HG03442 (cell line): ENCODE measurements at regions not wholly inside any gene's neighbourhood (a gene's known extent, or its start where the extent isn't known, plus 50 kb on each side); places are given as distances from the start of the nearest gene placed in this dataset.

Experiments used
- ATAC-seq: cut with Tn5 transposase; IDR thresholded peaks from one replicate; pipeline ENCODE4 v1.9.1; 2021; ENCODE audit warnings: mild to moderate bottlenecking, moderate library complexity; ENCODE audit not compliant: unreplicated experiment

GRCh38 chr9:23287390-23287789 lies 538.6 kb downstream of the ELAVL2 start:
- ATAC-seq = no peak

DNA sequence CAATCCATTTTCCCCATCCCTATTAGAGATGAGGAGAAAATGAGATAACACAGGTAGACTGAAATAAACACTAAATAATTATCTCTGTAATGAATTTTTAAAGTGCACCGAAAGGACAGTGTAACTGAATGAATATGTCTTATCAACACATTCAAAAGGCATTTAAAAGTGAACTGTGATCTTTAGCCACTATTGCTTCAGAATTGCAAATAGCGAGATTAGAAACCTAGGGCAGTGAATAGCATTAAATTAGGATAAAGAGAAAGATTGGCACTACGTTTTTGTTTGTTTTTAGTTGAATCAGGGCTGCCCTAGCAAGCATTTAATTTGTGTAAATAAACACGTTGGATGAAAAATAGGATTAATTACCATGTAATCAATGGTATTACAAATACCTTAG lies 537.5 kb downstream of the ELAVL2 start:
- no peak for ATAC-seq

DNA sequence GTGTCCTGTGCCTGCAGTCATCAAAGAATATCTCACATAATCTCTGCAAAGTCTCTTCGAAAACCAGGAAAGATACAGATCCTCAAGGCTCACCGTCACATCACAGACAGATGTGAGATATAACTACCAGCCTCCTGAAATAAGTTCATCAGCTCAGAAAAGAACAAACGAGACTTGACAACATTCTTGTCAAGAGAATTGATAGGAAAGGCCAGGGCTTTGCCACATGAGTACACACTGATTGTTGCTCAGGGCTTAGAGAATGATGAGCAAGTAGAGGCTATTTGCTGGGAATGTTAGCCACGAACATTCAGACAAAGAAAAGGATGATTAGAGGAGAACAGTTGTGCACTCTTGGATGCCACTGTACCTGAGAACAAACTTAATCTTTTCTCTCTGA lies 535.1 kb downstream of the ELAVL2 start:
- ATAC-seq = no peak

- no peak for ATAC-seq
Measured at GRCh38 chr9:23302281-23302680, 523.8 kb downstream of the ELAVL2 start.

- ATAC-seq = no peak
Measured at GRCh38 chr9:23306731-23307130, 519.3 kb downstream of the ELAVL2 start.

- ATAC-seq = no peak
Measured at GRCh38 chr9:23307731-23308513, 518.1 kb downstream of the ELAVL2 start.

DNA sequence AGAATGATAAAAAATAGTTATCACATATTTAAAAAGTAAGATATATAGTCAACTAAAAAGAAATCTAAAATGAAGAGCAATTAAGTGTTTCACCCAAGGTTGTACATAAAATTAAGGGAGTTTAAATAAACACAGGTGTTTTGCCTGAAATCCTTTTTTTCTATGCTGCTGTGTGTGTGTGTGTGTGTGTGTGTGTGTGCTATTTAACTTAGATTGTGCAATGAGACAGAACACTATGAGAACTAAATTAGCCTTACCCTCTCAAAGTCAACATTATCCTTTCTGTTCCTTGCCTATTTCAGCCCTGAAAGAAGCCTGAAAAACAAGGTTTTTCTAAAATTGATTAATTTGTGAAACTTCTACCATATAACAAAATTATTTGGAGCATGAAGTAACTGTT lies 516.2 kb downstream of the ELAVL2 start:
- ATAC-seq = no peak

DNA sequence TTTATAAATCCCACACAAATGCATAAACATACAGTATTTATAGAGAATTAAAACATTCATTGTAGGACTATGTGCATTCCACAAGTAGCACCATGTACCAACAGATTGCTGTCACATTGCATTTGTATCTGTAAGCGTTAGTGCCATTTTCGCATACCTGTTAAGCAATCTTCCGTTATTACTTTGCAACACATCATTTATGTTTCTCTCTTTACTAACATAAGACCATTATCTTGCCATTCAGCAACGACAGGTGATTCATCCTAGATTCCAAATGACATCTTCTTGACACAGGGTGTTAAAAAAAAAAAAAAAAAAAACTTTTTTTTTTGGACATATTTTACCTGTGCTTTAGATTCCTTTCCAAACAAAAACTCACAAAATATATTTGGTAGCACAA lies 511.8 kb downstream of the ELAVL2 start:
- ATAC-seq = no peak

GRCh38 chr9:23319092-23319491 lies 506.9 kb downstream of the ELAVL2 start:
- no peak for ATAC-seq

- ATAC-seq = no peak
Measured at GRCh38 chr9:23321049-23321448, 505.0 kb downstream of the ELAVL2 start.

DNA sequence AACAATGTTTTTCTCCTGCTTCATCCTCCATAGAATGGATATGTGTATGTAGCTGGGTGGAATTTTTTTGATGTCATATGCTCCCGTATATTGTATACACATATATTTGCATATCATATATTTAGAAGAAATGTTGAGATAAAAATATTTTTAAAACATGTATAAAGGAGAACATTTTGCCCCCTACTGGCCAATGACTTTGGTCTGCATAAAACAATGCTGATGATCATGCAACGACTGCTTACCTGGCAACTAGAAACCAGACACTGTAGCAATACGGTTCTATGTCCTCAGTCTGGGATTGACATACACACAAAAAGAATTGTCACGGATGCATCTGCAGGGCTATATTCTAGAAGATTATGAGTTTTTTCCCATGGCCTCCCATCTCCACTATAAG lies 503.6 kb downstream of the ELAVL2 start:
- no peak for ATAC-seq

DNA sequence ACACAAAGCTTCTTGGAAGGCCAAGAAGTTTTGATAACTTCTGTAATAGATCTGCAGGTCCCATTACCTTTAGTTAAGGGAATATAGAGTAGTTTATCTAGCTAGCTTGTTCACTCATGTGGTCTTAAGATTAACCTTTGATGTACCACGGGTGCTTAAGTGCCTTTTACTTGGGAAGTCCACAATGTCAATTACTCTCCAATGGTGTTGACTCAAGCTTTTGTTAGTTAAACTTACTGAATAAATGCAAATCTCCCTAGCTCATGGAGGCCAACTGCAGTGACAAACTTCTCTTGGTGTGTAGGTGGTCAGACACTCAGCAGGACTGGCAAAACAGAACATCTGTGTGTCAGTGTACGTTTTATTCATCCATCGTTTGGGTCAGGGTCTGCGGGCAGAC lies 501.5 kb downstream of the ELAVL2 start:
- ATAC-seq = no peak

GRCh38 chr9:23326597-23326996 lies 499.4 kb downstream of the ELAVL2 start:
- no peak for ATAC-seq

- no peak for ATAC-seq
Measured at GRCh38 chr9:23341346-23341745, 484.7 kb downstream of the ELAVL2 start.

GRCh38 chr9:23342291-23342690 lies 483.7 kb downstream of the ELAVL2 start:
- ATAC-seq = no peak

GRCh38 chr9:23343226-23343625 lies 482.8 kb downstream of the ELAVL2 start:
- ATAC-seq = no peak

GRCh38 chr9:23361096-23361495 lies 464.9 kb downstream of the ELAVL2 start:
- no peak for ATAC-seq

DNA sequence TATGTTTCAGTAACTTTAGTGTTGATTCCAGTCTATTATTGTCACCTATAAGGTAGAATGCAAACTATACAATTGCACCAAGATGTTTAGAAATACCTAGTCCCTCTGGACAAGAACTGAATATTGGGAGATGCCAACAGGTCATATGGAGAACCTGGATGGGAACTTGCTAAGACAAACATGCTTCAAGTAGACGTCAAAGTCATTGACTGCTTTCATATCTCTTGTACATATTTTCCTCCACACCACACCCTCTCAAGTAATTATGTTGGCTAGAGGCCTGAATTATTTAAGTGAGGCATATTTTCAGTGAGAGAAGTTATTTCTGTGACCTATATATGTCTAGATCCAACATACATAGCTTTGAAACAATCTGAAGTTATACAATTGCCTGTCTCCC lies 453.3 kb downstream of the ELAVL2 start:
- ATAC-seq = no peak

DNA sequence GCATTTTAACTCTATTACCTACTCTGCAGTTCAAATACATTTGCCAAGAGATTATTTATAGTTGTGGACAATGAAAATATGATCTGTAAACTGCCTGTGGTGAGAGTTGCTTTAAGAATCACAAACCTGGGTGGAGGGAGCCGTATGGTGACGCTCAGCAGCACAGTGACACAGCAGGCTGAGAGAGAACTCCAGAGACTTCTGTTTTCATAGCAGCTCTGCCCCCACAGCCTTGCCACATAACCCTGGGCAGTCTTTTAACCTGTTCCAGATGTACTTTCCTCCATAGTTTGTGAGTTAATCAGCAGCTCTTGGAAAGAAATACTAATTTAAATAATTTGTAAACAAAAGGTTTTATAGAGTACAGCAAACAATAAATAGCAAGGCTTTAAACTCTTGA lies 450.5 kb downstream of the ELAVL2 start:
- no peak for ATAC-seq

- no peak for ATAC-seq
Measured at GRCh38 chr9:23379842-23380241, 446.2 kb downstream of the ELAVL2 start.

- ATAC-seq = no peak
Measured at GRCh38 chr9:23380821-23381220, 445.2 kb downstream of the ELAVL2 start.

- no peak for ATAC-seq
Measured at GRCh38 chr9:23382418-23382817, 443.6 kb downstream of the ELAVL2 start.

- ATAC-seq = no peak
Measured at GRCh38 chr9:23394189-23394588, 431.9 kb downstream of the ELAVL2 start.
